ENCODE measurements at regions not wholly inside any gene's neighbourhood (a gene's known extent, or its start where the extent isn't known, plus 50 kb on each side); places are given as distances from the start of the nearest gene placed in this dataset.
A peak's percentile ranks its signal among the peaks of the same experiment; 100 is the strongest.
"Not testable (repeated sequence)": the region's sequence is repeated elsewhere in the genome, so short reads cannot be mapped to it uniquely, and the experiment has no call there.

GRCh38 chr10:77740396-77740795 is 102.8 kb upstream of the KCNMA1 start:
- not testable (repeated sequence) for DNase-seq

- DNase-seq: no peak
Measured at GRCh38 chr10:77738496-77739158, 101.0 kb upstream of the KCNMA1 start.

DNA sequence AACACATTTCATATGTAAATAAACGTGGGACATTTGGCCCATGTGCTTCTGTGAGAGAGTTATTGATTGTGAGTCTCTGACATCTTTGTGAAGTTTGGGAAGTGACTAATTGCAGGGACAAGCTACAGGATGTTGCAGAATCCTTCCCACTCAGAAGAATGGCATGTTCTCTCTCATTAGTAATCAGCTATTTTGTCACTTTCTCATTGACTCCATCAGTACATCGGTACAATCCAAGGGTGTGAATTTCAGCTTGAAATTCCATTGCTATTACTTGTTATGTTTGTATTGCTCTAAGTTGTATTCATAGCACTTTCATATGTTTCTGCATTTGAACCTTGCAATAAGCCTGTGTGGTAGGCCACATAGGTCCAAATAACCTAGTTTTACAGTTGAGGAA is 100.0 kb upstream of the KCNMA1 start:
- DNase-seq: no peak

DNA sequence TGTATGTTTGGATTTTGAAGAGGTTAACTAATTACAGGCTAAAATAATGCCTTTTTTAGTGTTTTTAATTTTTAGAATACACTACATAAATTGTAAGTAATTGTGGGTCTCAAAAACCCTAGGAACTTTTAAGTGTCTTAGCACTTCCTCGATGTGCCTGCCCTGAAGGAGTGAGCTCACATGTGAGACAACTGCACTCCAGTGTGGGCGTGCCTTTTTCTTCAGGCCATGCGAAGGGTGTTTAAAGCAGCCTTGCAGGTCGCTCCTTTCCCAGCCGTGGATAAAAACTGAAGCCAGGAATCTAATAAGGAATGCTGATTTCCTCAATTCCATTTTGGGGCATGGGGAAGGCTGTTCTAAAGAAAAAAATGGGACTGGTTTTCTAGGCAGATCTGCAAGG is 97.5 kb upstream of the KCNMA1 start:
- not testable (repeated sequence) for DNase-seq

DNA sequence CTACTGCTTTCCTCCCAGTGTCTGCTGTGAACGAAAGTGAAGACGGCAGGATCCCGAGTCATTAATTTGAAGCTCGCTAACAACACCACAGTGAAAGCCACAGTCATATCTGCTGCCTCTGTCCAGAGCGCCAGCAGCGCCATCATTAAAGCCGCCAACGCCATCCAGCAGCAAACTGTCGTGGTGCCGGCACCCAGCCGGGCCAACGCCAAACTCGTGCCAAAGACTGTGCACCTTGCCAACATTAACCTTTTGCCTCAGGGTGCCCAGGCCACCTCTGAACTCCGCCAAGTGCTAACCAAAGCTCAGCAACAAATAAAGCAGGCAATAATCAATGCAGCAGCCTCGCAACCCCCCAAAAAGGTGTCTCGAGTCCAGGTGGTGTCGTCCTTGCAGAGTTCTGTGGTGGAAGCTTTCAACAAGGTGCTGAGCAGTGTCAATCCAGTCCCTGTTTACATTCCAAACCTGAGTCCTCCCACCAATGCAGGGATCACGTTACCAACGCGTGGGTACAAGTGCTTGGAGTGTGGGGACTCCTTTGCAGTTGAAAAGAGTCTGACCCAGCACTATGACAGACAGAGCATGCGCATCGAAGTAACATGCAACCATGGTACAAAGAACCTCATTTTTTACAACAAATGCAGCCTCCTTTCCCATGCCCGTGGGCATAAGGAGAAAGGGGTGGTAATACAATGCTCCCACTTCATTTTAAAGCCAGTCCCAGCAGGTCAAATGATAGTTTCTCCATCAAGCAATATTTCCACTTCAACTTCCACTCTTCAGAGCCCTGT is 94.8 kb upstream of the KCNMA1 start:
- no peak for DNase-seq

GRCh38 chr10:77727481-77727880 is 89.9 kb upstream of the KCNMA1 start:
- DNase-seq: no peak

DNA sequence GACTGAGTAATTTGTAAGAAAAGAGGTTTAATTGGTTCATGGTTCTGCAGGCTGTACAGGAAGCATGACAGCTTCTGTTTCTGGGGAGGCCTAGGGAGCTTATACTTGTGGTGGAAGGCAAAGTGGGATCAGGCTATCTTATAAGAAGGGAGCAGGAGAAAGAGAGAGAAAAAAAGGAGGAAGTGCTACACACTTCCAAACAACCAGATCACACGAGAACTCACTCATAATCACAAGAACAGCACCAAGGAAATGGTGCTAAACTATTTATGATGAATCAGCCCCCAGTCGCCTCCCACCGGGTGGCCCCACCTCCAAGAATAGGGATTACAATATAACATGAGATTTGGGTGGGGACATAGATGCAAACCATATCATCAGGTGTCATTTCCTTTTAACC is 89.1 kb upstream of the KCNMA1 start:
- no peak for DNase-seq

DNA sequence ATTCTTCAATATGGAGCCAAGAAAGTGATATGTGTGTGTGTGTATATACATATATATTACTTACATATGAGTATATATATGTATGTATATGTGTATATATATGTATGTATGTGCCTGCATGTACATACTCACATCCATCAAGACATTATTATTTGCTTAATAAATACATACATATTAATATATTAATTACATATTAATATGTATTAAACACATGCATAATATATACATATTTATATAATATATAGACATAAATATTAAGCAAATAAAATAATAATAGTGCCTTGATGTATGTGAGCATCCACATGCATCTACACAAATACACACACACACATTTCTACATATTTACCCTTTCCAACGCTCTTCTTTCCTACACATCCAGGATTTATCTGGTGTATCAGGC is 88.7 kb upstream of the KCNMA1 start:
- no peak for DNase-seq

DNA sequence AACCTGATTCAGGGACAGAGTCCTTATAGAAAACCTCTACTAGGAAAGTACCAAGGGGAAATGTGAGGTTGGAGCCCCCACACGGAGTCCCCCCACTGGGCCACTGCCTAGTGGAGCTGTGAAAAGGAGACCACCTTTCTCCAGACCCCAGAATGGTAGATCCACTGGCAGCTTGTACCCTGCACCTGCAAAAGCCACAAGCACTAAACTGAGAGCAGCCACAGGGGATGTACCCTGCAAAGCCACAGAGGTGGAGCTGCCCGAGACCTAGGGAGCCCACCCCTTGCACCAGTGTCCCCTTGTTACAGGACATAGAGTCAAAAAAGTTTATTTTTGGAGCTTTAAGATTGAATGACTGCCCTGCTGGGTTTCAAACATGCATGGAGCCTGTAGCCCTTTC is 87.2 kb upstream of the KCNMA1 start:
- no peak for DNase-seq

DNA sequence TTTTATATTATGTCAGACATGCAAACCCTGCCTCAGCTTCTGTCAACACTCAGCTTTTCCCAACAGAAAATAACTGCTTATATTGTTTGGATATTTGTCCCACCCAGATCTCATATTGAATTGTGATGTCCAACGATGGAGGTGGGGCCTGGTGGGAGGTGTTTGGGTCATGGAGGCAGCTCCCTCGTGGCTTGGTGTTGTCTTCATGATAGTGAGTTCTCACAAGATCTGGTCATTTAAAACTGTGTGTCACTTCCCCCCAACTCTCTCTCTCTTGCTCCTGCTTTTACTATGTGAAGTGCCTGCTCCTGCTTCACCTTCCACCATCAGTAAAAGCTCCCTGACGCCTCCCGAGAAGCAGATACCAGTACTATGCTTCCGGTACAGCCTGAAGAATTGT is 85.8 kb upstream of the KCNMA1 start:
- no peak for DNase-seq

GRCh38 chr10:77722956-77723355 is 85.3 kb upstream of the KCNMA1 start:
- not testable (repeated sequence) for DNase-seq

DNA sequence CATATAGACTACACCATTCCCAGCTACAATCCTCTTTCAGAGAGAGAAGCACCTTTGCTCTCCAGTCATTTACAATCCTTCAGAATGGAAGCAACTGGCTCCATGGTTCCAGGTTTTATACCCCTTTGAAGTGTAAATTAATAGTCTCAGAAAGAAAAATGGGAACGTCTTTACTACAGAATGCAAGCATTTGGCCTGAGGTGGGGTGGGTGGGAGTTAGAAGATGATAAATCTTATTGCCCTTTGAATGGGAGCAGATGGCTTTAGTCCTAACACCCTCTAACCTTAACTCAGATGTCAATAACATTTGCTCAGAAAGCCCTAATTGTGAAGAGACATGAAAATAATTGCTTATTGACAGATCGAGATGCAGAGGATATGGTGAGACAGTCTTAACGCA is 84.2 kb upstream of the KCNMA1 start:
- DNase-seq: no peak

- DNase-seq: no peak
Measured at GRCh38 chr10:77718957-77719356, 81.3 kb upstream of the KCNMA1 start.

DNA sequence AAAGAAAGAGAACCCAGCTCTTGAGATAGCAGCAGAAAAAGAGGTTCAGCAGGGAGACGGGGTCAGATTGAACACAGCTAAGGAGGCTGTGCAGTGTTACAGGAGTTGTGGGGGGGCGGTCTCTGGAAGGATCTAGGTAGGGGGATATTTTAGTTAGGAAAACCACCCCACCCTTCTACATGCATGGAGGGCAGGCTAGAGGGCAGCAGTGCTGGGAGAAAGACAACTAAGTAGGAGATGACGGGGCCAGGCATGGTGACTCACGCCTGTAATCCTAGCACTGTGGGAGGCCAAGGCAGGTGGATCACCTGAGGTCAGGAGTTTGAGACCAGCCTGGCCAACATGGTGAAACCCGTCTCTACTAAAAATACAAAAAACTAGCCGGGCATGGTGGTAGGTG is 80.7 kb upstream of the KCNMA1 start:
- DNase-seq: not testable (repeated sequence)

GRCh38 chr10:77717336-77717735 is 79.7 kb upstream of the KCNMA1 start:
- DNase-seq: no peak

DNA sequence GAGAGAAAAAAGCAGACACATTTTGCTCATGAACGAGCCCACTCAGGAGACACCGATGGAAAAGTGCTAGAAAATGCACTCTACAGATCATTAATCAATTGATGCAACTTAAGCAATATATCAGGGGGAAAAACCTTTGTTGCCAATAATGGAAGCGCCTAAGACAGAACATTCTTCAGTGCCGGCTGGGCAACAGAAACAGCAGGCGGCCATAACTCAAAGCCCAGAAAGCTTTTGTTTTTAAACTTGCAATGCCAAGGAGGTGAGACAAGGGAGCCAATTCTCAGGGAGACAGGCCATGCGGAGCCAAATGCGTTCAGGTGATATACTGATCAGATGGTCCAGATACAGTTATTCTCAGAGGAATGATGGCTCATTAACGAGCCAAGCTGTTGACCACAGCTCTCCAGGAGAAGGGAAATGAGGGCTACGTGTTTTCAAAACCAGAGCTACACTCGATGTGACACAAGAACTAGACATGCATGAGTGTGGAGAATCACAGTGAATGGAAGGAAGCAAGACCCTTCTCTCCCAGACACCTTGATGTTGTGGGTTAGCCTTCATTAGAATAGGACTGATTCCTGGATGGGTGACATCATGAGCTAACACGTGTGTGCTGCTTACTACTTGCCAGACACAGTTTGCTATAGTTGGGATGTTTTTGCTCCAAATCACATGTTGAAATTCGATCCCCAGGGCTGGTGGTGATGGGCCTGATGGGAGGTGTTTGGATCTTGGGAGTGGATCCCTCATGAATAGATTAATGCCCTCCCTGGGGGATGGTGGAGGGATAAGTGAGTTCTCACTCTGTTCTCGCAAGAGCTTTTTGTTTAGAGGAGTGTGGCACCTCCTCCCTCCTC is 79.1 kb upstream of the KCNMA1 start:
- no peak for DNase-seq

GRCh38 chr10:77715536-77715935 is 77.9 kb upstream of the KCNMA1 start:
- no peak for DNase-seq

- no peak for DNase-seq
Measured at GRCh38 chr10:77715088-77715487, 77.5 kb upstream of the KCNMA1 start.

- no peak for DNase-seq
Measured at GRCh38 chr10:77713521-77714280, 76.1 kb upstream of the KCNMA1 start.

- no peak for DNase-seq
Measured at GRCh38 chr10:77712207-77712606, 74.6 kb upstream of the KCNMA1 start.

DNA sequence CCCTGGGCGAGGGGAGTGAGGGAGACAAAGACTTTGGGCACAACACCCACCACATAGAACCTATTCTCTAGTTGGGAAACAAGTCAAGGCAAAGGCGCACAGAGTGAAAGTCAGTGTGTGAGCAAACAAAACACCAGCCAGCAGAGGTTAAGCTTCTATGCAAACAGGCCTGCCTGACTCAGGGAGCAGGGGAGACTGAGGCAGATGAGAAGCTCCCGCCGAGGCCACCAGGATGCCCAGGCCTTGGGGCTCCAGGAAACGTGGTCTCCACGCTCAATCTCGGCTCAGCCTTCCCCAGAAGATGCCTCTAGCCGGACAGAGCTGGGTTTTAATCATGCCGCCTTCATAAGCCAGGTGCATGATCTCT is 74.1 kb upstream of the KCNMA1 start:
- DNase-seq: no peak

DNA sequence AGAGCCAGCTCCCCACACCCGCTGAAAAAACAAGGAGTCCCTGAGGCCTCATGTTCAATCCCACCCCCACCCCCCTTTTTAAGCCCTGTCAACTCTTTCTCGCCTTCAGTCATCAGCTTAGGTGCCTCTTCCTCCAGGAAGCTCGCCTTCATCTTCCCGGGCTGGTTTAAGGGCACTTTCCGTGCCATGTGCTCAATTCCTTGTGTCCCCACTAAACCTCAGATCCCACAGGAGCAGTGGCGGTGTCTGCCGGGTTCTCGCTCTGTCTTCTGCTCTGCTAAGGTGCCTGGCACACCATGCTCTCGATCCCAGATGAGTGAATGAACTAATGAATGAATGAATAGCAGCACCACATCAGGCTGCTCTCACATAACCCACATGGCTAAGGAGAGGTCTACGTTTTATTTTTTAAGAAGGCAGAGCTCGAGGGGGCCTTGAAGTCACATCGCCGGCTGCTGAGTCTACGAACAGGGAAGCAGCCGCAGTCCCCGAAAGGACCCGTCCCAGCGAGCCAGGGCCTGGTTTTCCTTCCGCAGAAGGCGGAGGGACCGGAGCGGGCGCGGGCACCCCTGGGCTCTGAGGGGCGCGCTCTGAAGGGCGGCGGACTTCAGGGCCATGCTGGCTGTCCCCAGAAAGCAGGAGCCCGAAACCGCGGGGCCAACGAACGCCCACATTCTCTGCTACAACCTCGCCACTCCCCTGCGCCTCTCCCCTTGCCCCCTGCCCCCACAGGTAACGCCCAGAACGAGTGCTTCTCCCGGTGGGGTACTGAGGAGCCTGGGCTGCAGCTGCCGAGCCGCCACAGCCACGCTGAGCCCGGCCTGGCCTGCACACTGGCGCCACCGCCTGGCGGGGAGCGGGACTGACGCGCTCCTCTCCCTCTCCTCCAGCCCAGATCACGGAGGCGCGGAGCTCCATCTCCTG is 73.4 kb upstream of the KCNMA1 start:
- DNase-seq: peak; percentile 78

All from left hindlimb (tissue), 1 donor.